SW480 (cell line): ENCODE measurements at regions not wholly inside any gene's neighbourhood (a gene's known extent, or its start where the extent isn't known, plus 50 kb on each side); places are given as distances from the start of the nearest gene placed in this dataset.
"Not testable (repeated sequence)": the region's sequence is repeated elsewhere in the genome, so short reads cannot be mapped to it uniquely, and the experiment has no call there.

ENCODE experiments used
- DNase-seq: peaks from one replicate; pipeline ENCODE4 v3.0.0-alpha.2; 2016; ENCODE audit warnings: low spot score

DNA sequence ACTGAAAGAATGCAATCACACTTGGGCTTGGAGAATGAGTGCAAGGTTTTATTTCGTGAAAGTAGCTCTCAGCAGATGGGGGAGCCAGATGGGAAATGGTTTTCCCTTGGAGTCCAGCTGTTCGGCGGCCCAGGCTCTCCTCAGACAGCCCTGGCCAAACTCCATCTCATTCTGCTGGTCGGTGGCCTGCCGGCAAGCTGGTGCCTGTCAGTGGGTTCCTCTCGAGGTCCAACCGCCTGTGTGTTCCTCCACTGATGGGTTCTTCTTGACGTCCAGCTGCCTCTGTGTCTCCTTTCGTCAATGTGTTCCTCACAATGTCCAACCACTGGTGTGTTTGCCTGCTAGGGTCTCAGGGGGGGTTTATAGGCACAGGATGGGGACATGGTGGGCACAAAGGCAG is 80.3 kb downstream of the POU3F4 start:
- no peak for DNase-seq

DNA sequence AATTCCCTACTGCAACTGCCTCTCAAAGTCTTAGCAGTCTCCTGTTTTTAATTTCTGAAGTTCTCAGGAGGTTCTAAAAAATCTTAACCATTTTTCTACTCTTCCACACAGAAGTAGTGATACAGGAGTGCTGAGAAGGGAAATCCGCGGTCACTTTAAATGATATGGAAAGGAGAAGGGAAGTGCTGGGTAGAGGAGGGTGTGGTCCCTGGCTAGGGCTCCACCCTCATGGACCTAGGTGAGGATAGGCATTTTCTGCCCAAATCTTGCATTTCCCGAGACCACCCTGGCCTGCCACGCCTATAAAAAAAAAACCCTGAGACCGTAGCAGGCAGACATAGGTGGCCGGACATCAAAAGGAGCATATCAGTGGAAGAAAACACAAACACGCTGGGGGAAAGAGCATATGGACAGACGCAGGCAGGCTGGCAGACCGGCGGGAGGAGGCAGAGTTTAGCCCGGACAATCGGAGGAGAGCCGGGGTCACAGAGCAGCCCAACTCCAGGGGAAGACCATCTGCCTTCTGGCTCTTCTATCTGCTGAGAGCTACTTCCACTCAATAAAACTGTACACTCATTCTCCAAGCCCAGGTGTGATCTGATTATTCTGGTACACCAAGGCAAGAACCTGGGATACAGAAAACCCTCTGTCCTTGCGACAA is 85.7 kb downstream of the POU3F4 start:
- DNase-seq, result no peak

DNA sequence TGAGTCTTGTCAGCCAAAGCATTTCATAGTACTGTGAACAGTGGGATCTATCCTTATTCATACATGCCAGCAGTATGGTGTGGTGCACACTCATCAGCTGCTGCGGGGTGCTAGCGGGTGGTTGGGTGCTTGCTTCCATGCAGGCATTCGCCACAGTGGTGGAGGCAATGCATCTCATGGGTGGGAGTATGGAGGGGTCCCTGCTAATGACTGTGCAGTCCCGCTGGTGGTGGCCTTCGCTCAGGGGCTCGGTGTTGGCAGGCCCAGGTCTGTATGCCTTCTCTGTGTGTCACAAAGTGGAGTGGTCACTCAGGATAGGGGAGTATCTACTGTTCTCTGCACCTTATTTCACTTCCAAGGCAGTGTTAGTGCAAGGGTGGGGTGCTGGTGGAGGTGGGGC is 122.6 kb downstream of the POU3F4 start:
- no peak for DNase-seq

DNA sequence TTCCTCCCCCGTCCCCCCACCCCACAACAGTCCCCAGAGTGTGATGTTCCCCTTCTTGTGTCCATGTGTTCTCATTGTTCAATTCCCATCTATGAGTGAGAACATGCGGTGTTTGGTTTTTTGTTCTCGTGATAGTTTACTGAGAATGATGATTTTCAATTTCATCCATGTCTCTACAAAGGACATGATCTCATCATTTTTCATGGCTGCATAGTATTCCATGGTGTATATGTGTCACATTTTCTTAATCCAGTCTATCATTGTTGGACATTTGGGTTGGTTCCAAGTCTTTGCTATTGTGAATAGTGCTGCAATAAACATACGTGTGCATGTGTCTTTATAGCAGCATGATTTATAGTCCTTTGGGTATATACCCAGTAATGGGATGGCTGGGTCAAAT is 141.6 kb downstream of the POU3F4 start:
- DNase-seq, result not testable (repeated sequence)

DNA sequence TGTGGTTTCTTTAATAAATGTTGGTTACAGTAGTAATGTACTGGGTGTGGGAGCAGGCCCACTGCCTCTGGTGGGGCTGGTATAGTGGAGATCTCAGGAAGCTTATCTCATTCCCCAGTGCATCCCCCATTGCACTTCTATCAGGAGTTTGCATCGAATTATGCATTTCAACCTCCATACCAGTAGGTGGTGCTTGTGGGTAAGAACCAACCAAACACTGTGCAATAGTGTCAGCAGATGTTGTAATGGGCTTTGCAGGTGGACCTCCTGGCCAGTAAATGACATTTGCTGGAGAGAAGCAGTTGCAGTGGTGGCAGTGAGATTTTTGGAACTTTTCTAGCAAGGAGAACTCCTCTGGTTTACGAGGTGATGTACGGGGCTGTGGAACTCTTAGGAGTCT is 150.6 kb downstream of the POU3F4 start:
- peak; percentile 0 for DNase-seq
